IPS-18a (cell line): ENCODE measurements at regions not wholly inside any gene's neighbourhood (a gene's known extent, or its start where the extent isn't known, plus 50 kb on each side); places are given as distances from the start of the nearest gene placed in this dataset.

Source experiments
- H3K27ac ChIP-seq: one replicate; pipeline ENCODE4 v1.5.1; 2013; ENCODE audit warnings: low read length
- H3K27me3 ChIP-seq: one replicate; pipeline ENCODE4 v1.6.1; 2013; ENCODE audit warnings: mild to moderate bottlenecking, low read length; ENCODE audit not compliant: control insufficient read depth, insufficient read depth
- H3K36me3 ChIP-seq: one replicate; pipeline ENCODE4 v1.6.1; 2013; ENCODE audit warnings: low read depth, low read length; ENCODE audit not compliant: control insufficient read depth
- H3K4me1 ChIP-seq: one replicate; pipeline ENCODE4 v1.6.1; 2013; ENCODE audit warnings: low read depth, low read length; ENCODE audit not compliant: control insufficient read depth
- H3K4me3 ChIP-seq: one replicate; pipeline ENCODE4 v1.5.1; 2013; ENCODE audit warnings: low read length
- H3K9ac ChIP-seq: one replicate; pipeline ENCODE4 v1.6.1; 2013; ENCODE audit warnings: mild to moderate bottlenecking, low read length, moderate library complexity
- H3K9me3 ChIP-seq: one replicate; pipeline ENCODE4 v1.6.1; 2013; ENCODE audit warnings: low read depth, low read length; ENCODE audit not compliant: control insufficient read depth

- H3K27me3 ChIP-seq = no peaks in the 10 kb centered on the region
- H3K27ac ChIP-seq = no peak overlapping the region
- H3K9ac ChIP-seq = no peak overlapping the region
- H3K4me1 ChIP-seq = no peaks in the 10 kb centered on the region
- H3K36me3 ChIP-seq = no peaks in the 10 kb centered on the region
- no peak overlapping the region for H3K4me3 ChIP-seq
- H3K9me3 ChIP-seq = peaks cover 26% of the 10 kb centered on the region
Observed at GRCh38 chr7:153433223-153433622, 619.0 kb upstream of the DPP6 start.

- Histone ChIP-seq H3K36me3 (no peaks in the 10 kb centered on the region), H3K27ac (no peak overlapping the region), H3K9me3 (no peaks in the 10 kb centered on the region), H3K9ac (no peak overlapping the region), H3K27me3 (no peaks in the 10 kb centered on the region), H3K4me3 (no peak overlapping the region), H3K4me1 (no peaks in the 10 kb centered on the region)
Observed at GRCh38 chr7:153440715-153441114, 611.5 kb upstream of the DPP6 start.

DNA sequence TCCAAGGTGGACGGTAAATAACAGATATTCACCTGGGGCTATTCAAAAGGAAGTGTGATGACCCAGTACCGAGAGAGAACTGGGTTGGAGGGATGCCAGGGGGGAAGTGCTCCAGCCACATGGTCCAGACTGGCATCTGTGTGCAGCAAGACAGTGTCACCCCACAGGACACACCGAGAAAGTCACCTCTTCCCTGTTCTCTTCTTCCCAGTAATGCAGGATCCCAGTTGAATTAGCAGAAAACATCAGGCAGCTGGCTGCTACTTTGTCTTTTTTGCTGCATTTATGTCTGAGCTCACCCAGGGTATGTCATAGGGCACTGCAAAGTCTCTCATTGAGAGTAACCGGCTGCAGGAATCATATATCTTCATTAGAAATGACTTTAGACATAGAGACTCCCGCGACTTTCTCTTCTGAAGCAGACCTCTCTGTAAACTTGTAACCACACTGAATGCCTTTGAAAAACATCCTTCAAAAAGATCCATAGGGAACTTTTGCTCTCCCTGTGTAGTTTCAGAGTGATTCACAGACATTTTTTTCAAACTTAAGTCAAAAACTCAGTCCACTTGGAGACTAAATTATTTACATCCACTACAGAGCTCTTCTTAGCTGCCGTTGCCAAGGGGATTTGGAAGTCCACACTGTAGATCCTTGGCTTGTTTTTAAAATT lies 609.0 kb upstream of the DPP6 start:
- Histone ChIP-seq H3K9ac (no peak overlapping the region), H3K36me3 (no peaks in the 10 kb centered on the region), H3K27ac (no peak overlapping the region), H3K27me3 (no peaks in the 10 kb centered on the region), H3K4me3 (no peak overlapping the region), H3K4me1 (no peaks in the 10 kb centered on the region), H3K9me3 (no peaks in the 10 kb centered on the region)

- Histone ChIP-seq H3K9me3 (no peaks in the 10 kb centered on the region), H3K9ac (no peak overlapping the region), H3K36me3 (no peaks in the 10 kb centered on the region), H3K4me3 (no peak overlapping the region), H3K4me1 (no peaks in the 10 kb centered on the region), H3K27ac (no peak overlapping the region), H3K27me3 (no peaks in the 10 kb centered on the region)
Observed at GRCh38 chr7:153444641-153445040, 607.6 kb upstream of the DPP6 start.

- Histone ChIP-seq H3K9ac (no peak overlapping the region), H3K27ac (no peak overlapping the region), H3K36me3 (no peaks in the 10 kb centered on the region), H3K9me3 (no peaks in the 10 kb centered on the region), H3K4me1 (no peaks in the 10 kb centered on the region), H3K4me3 (no peak overlapping the region), H3K27me3 (no peaks in the 10 kb centered on the region)
Observed at GRCh38 chr7:153445641-153446040, 606.6 kb upstream of the DPP6 start.

- Histone ChIP-seq H3K27me3 (no peaks in the 10 kb centered on the region), H3K4me1 (no peaks in the 10 kb centered on the region), H3K36me3 (no peaks in the 10 kb centered on the region), H3K9ac (no peak overlapping the region), H3K27ac (no peak overlapping the region), H3K4me3 (no peak overlapping the region), H3K9me3 (no peaks in the 10 kb centered on the region)
Observed at GRCh38 chr7:153446490-153446889, 605.7 kb upstream of the DPP6 start.

- Histone ChIP-seq H3K9me3 (no peaks in the 10 kb centered on the region), H3K27ac (no peak overlapping the region), H3K4me3 (no peak overlapping the region), H3K4me1 (no peaks in the 10 kb centered on the region), H3K36me3 (no peaks in the 10 kb centered on the region), H3K9ac (no peak overlapping the region), H3K27me3 (no peaks in the 10 kb centered on the region)
Observed at GRCh38 chr7:153447011-153447410, 605.2 kb upstream of the DPP6 start.

DNA sequence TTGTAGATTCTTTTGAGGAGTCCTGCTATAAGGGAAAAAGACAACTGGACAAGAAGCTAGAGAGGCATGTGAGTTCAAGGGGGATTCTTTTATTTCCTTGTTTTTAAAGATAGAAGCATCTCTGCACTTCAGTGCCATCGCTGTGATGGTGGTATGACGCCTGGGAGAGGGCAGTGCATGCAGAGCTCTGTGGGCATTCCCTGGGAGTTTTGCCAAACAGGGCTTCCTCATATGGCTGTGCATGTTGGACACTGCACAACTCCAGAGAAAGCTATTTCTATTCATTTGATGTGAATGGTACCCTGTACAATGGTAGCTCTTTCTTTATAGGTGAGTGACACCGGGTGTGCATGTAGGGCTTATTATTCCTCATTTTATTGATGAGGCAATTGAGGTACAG lies 599.5 kb upstream of the DPP6 start:
- Histone ChIP-seq H3K9ac (no peak overlapping the region), H3K27me3 (no peaks in the 10 kb centered on the region), H3K4me3 (no peak overlapping the region), H3K36me3 (no peaks in the 10 kb centered on the region), H3K27ac (no peak overlapping the region), H3K9me3 (peaks cover 25% of the 10 kb centered on the region), H3K4me1 (no peaks in the 10 kb centered on the region)

DNA sequence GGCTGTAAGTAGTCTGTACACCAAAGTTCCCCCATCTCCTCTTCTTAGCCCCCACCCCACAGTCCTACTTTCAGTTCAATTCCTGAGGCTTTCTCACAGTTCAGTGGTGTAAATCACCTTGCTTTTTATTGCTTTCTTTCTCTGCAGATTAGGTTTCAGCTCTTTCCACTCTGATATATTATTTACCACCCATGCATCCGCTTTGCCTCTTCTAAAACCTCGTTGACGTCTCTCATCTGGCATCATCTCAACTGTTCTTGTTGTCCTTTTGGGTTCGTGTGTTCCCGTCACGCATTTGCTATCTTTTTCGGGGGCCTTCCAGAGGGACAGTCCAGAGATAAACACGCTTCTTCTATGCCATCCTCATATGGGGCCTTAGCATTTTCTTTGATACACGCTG lies 597.9 kb upstream of the DPP6 start:
- Histone ChIP-seq H3K9ac (no peak overlapping the region), H3K27me3 (no peaks in the 10 kb centered on the region), H3K4me3 (no peak overlapping the region), H3K27ac (no peak overlapping the region), H3K9me3 (peaks cover 31% of the 10 kb centered on the region), H3K4me1 (no peaks in the 10 kb centered on the region), H3K36me3 (no peaks in the 10 kb centered on the region)

- H3K4me3 ChIP-seq = no peak overlapping the region
- H3K9me3 ChIP-seq = peaks cover 38% of the 10 kb centered on the region
- no peak overlapping the region for H3K27ac ChIP-seq
- H3K4me1 ChIP-seq = no peaks in the 10 kb centered on the region
- H3K27me3 ChIP-seq = no peaks in the 10 kb centered on the region
- H3K36me3 ChIP-seq = no peaks in the 10 kb centered on the region
- no peak overlapping the region for H3K9ac ChIP-seq
Observed at GRCh38 chr7:153457746-153458145, 594.5 kb upstream of the DPP6 start.

GRCh38 chr7:153470004-153470671 lies 582.1 kb upstream of the DPP6 start:
- H3K4me3 ChIP-seq = no peak overlapping the region
- H3K9me3 ChIP-seq = peaks cover 9% of the 10 kb centered on the region
- no peaks in the 10 kb centered on the region for H3K27me3 ChIP-seq
- H3K27ac ChIP-seq = no peak overlapping the region
- no peaks in the 10 kb centered on the region for H3K36me3 ChIP-seq
- H3K9ac ChIP-seq = no peak overlapping the region
- no peaks in the 10 kb centered on the region for H3K4me1 ChIP-seq

DNA sequence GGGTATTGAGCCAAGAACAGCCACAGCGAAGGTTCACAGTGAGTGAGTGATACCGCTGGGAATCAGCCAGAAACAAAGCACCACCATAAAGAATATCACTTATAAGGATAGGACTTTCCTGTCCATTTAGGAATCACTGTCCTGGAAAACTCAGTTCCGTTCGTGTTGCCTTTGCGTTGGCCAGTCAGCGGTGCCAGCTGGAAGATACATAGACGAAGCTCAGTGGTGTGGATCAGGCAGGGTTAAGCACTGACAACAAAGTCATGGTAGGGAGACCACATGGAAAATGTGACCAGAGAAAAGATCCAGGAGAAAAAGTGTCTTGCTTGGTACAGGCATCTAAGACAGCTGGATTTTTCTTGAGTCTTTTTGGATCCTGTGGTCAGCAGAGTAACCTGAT lies 579.7 kb upstream of the DPP6 start:
- Histone ChIP-seq H3K27me3 (no peaks in the 10 kb centered on the region), H3K4me3 (no peak overlapping the region), H3K9ac (no peak overlapping the region), H3K9me3 (peaks cover 12% of the 10 kb centered on the region), H3K4me1 (no peaks in the 10 kb centered on the region), H3K27ac (no peak overlapping the region), H3K36me3 (no peaks in the 10 kb centered on the region)
